T-cell (primary cell): ENCODE measurements at regions not wholly inside any gene's neighbourhood (a gene's known extent, or its start where the extent isn't known, plus 50 kb on each side); places are given as distances from the start of the nearest gene placed in this dataset.
"Not testable (repeated sequence)": the region's sequence is repeated elsewhere in the genome, so short reads cannot be mapped to it uniquely, and the experiment has no call there.

Source experiments
- ATAC-seq, 4 experiments: fragments of 200-7000 bp in 3 of 4; fragments of 150-1000 bp in 1 of 4; cut with Tn5 transposase; replicated peaks in 1 of 4; 1 replicate in 3 of 4; 2 replicates in 1 of 4; pipeline ENCODE4 v1.10.0; 2021; ENCODE audit warnings: moderate library complexity in 3 of 4, mild to moderate bottlenecking in 2 of 4, moderate number of reproducible peaks in 1 of 4
- CTCF ChIA-PET, 2 donors: fragments of 300-600 bp; sonication (Branson Sonifier 250); formaldehyde crosslinking; loops; one replicate each; lab custom pipeline; 2022; ENCODE audit warnings: antibody characterized with exemption in 2 of 2; lab: Charles Lee
- POLR2A ChIA-PET, 2 donors: fragments of 300-600 bp; sonication (Branson Sonifier 250); formaldehyde crosslinking; loops; one replicate each; lab custom pipeline; 2022; ENCODE audit warnings: antibody characterized with exemption in 2 of 2; lab: Charles Lee
- DNase-seq, 35 experiments: peaks; one replicate each; pipeline versions ENCODE4 v3.0.0 to v3.0.0-alpha.2; 2013 to 2023
- H3K27ac ChIP-seq: one replicate; pipeline ENCODE4 v1.5.1; 2013; ENCODE audit warnings: low read length
- H3K27me3 ChIP-seq, 2 experiments: replicated peaks in 1 of 2; 1 replicate in 1 of 2; 2 replicates in 1 of 2; pipeline versions ENCODE4 v1.6.1 to v1.7.0; 2013; ENCODE audit warnings: low read length in 1 of 2, mixed read lengths in 1 of 2; ENCODE audit not compliant: control insufficient read depth in 2 of 2, insufficient read depth in 2 of 2; ENCODE audit errors: extremely low read depth in 1 of 2
- H3K36me3 ChIP-seq, 2 donors: 1 replicate in 1 of 2; 2 replicates in 1 of 2; pipeline versions ENCODE4 v1.6.1 to v1.7.0; 2013; ENCODE audit warnings: low read length in 1 of 2; ENCODE audit not compliant: control insufficient read depth in 2 of 2, insufficient read depth in 1 of 2; ENCODE audit errors: extremely low read depth in 1 of 2
- H3K4me1 ChIP-seq, 2 experiments: 1 replicate in 1 of 2; 2 replicates in 1 of 2; pipeline versions ENCODE4 v1.6.1 to v1.7.0; 2013; ENCODE audit warnings: low read length in 2 of 2, mixed read lengths in 1 of 2; ENCODE audit not compliant: insufficient read depth in 2 of 2, control insufficient read depth in 1 of 2; ENCODE audit errors: extremely low read depth in 1 of 2
- H3K4me3 ChIP-seq, 2 donors: 1 replicate in 1 of 2; 2 replicates in 1 of 2; pipeline versions ENCODE4 v1.5.1 to v1.7.0; 2013; ENCODE audit warnings: mild to moderate bottlenecking in 2 of 2, low read length in 1 of 2, moderate library complexity in 1 of 2; ENCODE audit not compliant: control insufficient read depth in 1 of 2; ENCODE audit errors: extremely low read depth in 1 of 2
- H3K9me3 ChIP-seq: 2 replicates; pipeline ENCODE4 v1.7.0; 2013
- H3K27ac Mint-ChIP-seq, 2 donors: one replicate each; pipeline ENCODE4 v1.8.0; 2020 to 2021; ENCODE audit warnings: mild to moderate bottlenecking in 2 of 2, mixed read lengths in 2 of 2
- H3K27me3 Mint-ChIP-seq, 2 donors: one replicate each; pipeline ENCODE4 v1.8.0; 2021 to 2022; ENCODE audit warnings: mixed read lengths in 2 of 2
- H3K36me3 Mint-ChIP-seq: one replicate; pipeline ENCODE4 v1.8.0; 2021; ENCODE audit warnings: mixed read lengths
- H3K4me1 Mint-ChIP-seq, 3 donors: one replicate each; pipeline ENCODE4 v1.8.0; 2020 to 2022; ENCODE audit warnings: mixed read lengths in 3 of 3, mild to moderate bottlenecking in 1 of 3
- H3K4me3 Mint-ChIP-seq, 3 donors: one replicate each; pipeline ENCODE4 v1.8.0; 2020 to 2022; ENCODE audit warnings: mild to moderate bottlenecking in 3 of 3, mixed read lengths in 3 of 3, moderate library complexity in 3 of 3
- H3K9me3 Mint-ChIP-seq, 3 donors: one replicate each; pipeline ENCODE4 v1.8.0; 2020 to 2022; ENCODE audit warnings: mixed read lengths in 3 of 3
- WGBS: methylation state at CpG from one replicate; pipeline ENCODE4 v1.1.5; 2013; ENCODE audit warnings: missing lambda C conversion rate; ENCODE audit not compliant: insufficient coverage; 5-methylcytosine and 5-hydroxymethylcytosine counted together

- not testable (repeated sequence) for H3K4me3 ChIP-seq
- peaks cover 15 to 43% (median 28%) of the 10 kb centered on the region in 3 donors for H3K4me1 Mint-ChIP-seq
Measured at GRCh38 chr9:129412176-129412813, 208.6 kb downstream of the C9orf50 start.

GRCh38 chr9:129411501-129412175 lies 209.3 kb downstream of the C9orf50 start:
- H3K9me3 ChIP-seq: no peaks in the 10 kb centered on the region
- WGBS: 100% methylated on average over 1 of the region's 19 CpGs
- Mint-ChIP-seq H3K4me1 (peaks cover 16 to 38% (median 25%) of the 10 kb centered on the region in 3 donors), H3K27me3 (no peaks in the 10 kb centered on the region), H3K4me3 (no peak overlapping the region), H3K27ac (no peak overlapping the region), H3K9me3 (peaks cover 3 to 9% (median 6%) of the 10 kb centered on the region in 3 donors), H3K36me3 (peaks cover 3% of the 10 kb centered on the region)
- ATAC-seq: no peak
- H3K27me3 ChIP-seq: no peaks in the 10 kb centered on the region
- CTCF ChIA-PET: no interaction called here
- H3K27ac ChIP-seq: no peak overlapping the region
- no peaks in the 10 kb centered on the region for H3K36me3 ChIP-seq
- no peak overlapping the region for H3K4me3 ChIP-seq
- no peak for DNase-seq
- POLR2A ChIA-PET: interaction anchor here in 1 of 2 donors (0.8 kb wide), 1 partner anchor 103 kb away, joined by 5 read pairs; no protein-coding TSS in a partner anchor
- H3K4me1 ChIP-seq: peaks cover 23 to 46% of the 10 kb centered on the region in 2 experiments

More at GRCh38 chr9:129412176-129412813, 208.6 kb downstream of the C9orf50 start:
- H3K9me3 Mint-ChIP-seq, H3K27me3 ChIP-seq, ATAC-seq, H3K36me3 ChIP-seq, H3K36me3 Mint-ChIP-seq, H3K27me3 Mint-ChIP-seq, DNase-seq, H3K9me3 ChIP-seq: not testable (repeated sequence)
- ChIA-PET CTCF (interaction anchor here in 1 of 2 donors (0.9 kb wide), 1 partner anchor 326 kb away, joined by 3 read pairs; no protein-coding TSS in a partner anchor), POLR2A (interaction anchor here in 1 of 2 donors (0.8 kb wide), 1 partner anchor 102 kb away, joined by 5 read pairs; no protein-coding TSS in a partner anchor)
- peak overlapping the region; percentile 97 to 98 for H3K27ac Mint-ChIP-seq
- Histone ChIP-seq H3K4me1 (peaks cover 23 to 46% of the 10 kb centered on the region in 2 experiments), H3K27ac (peak overlapping the region; percentile 94)
- peak overlapping the region; percentile 71 to 80 (median 76) for H3K4me3 Mint-ChIP-seq
- WGBS: 98% methylated on average over 8 of the region's 11 CpGs

- 100% methylated on average over 2 of the region's 4 CpGs for WGBS
- POLR2A ChIA-PET: no interaction called here
- Histone ChIP-seq H3K36me3 (no peaks in the 10 kb centered on the region), H3K9me3 (no peaks in the 10 kb centered on the region), H3K27me3 (peaks cover 0 to 11% of the 10 kb centered on the region in 2 experiments), H3K4me1 (peaks cover 22 to 43% of the 10 kb centered on the region in 2 experiments), H3K27ac (no peak overlapping the region), H3K4me3 (no peak overlapping the region)
- ATAC-seq: no peak
- CTCF ChIA-PET: no interaction called here
- DNase-seq: peak in 1 of 35 experiments; percentile 50
- Mint-ChIP-seq H3K4me1 (peaks cover 22 to 36% (median 25%) of the 10 kb centered on the region in 3 donors), H3K9me3 (peaks cover 3 to 9% (median 6%) of the 10 kb centered on the region in 3 donors), H3K27me3 (no peaks in the 10 kb centered on the region), H3K4me3 (no peak overlapping the region), H3K36me3 (peaks cover 3% of the 10 kb centered on the region), H3K27ac (peak overlapping the region; percentile 32 to 45)
Measured at GRCh38 chr9:129410226-129410625, 210.7 kb downstream of the C9orf50 start.

- Histone ChIP-seq H3K4me1 (peaks cover 12 to 28% of the 10 kb centered on the region in 2 experiments), H3K36me3 (no peaks in the 10 kb centered on the region), H3K27me3 (peaks cover 0 to 13% of the 10 kb centered on the region in 2 experiments), H3K9me3 (no peaks in the 10 kb centered on the region), H3K27ac (no peak overlapping the region), H3K4me3 (no peak overlapping the region)
- Mint-ChIP-seq H3K27me3 (no peaks in the 10 kb centered on the region), H3K9me3 (peaks cover 3 to 9% (median 6%) of the 10 kb centered on the region in 3 donors), H3K36me3 (peaks cover 3% of the 10 kb centered on the region), H3K4me1 (peaks cover 15 to 27% (median 18%) of the 10 kb centered on the region in 3 donors), H3K27ac (no peak overlapping the region), H3K4me3 (no peak overlapping the region)
- no peak for ATAC-seq
- ChIA-PET CTCF (no interaction called here), POLR2A (no interaction called here)
- 78% methylated on average over 12 of the region's 17 CpGs for whole genome bisulfite sequencing
- no peak for DNase-seq
Measured at GRCh38 chr9:129408535-129409215, 212.2 kb downstream of the C9orf50 start.

GRCh38 chr9:129407905-129408452 lies 212.9 kb downstream of the C9orf50 start:
- H3K4me3 Mint-ChIP-seq: no peak overlapping the region
- POLR2A ChIA-PET: no interaction called here
- Histone ChIP-seq H3K27ac (no peak overlapping the region), H3K4me1 (peaks cover 11 to 27% of the 10 kb centered on the region in 2 experiments), H3K27me3 (peaks cover 0 to 13% of the 10 kb centered on the region in 2 experiments), H3K36me3 (no peaks in the 10 kb centered on the region), H3K4me3 (no peak overlapping the region), H3K9me3 (no peaks in the 10 kb centered on the region)
- no peaks in the 10 kb centered on the region for H3K27me3 Mint-ChIP-seq
- DNase-seq (no peak), ATAC-seq (no peak)
- CTCF ChIA-PET: no interaction called here
- H3K9me3 Mint-ChIP-seq: peaks cover 3 to 9% (median 6%) of the 10 kb centered on the region in 3 donors
- H3K27ac Mint-ChIP-seq: no peak overlapping the region
- WGBS: 78% methylated on average over 2 of the region's 5 CpGs
- H3K4me1 Mint-ChIP-seq: peaks cover 16 to 27% (median 18%) of the 10 kb centered on the region in 3 donors
- H3K36me3 Mint-ChIP-seq: peaks cover 3% of the 10 kb centered on the region
